HepG2 (cell line): ENCODE measurements at regions not wholly inside any gene's neighbourhood (a gene's known extent, or its start where the extent isn't known, plus 50 kb on each side); places are given as distances from the start of the nearest gene placed in this dataset.

Source experiments
- ATAC-seq: fragments of 200-7000 bp; cut with Tn5 transposase; 3 replicates; pipeline ENCODE4 v1.9.1; 2020; ENCODE audit warnings: mild to moderate bottlenecking, moderate library complexity
- BruUV-seq: library from RNA; stranded (reverse); fragments of 400-500 nt; replicated peaks from 2 replicates; lab custom pipeline; 2021; lab: Mats Ljungman, UMichigan
- CTCF ChIA-PET: fragments of 300-600 bp; formaldehyde crosslinking; extraction: SDS; loops from one replicate; lab custom pipeline; 2021; ENCODE audit warnings: low total read pairs, inconsistent platforms, low intra/inter-chr PET ratio; lab: Yijun Ruan, JAX
- POLR2A ChIA-PET: fragments of 350-600 bp; sonication (Branson Sonifier 250); formaldehyde crosslinking; loops from one replicate; lab custom pipeline; 2020; ENCODE audit warnings: antibody characterized with exemption, inconsistent platforms; lab: Yijun Ruan, JAX
- DNase-seq: peaks from one replicate; pipeline ENCODE4 v3.0.0-alpha.2; 2015; ENCODE audit warnings: low spot score
- FAIRE-seq: peaks from 3 replicates; lab custom pipeline; 2011; peaks lifted over from hg19 to GRCh38; lab: Jason Lieb, UNC
- H2AFZ ChIP-seq: one replicate; pipeline ENCODE4 v1.6.1; 2011; ENCODE audit warnings: low read length, inconsistent platforms
- H3K27ac ChIP-seq: fragments of 300-600 bp; 3 replicates; pipeline ENCODE4 v1.8.0; 2011; ENCODE audit warnings: mixed run types, mild to moderate bottlenecking, mixed read lengths, low read length, inconsistent platforms; ENCODE audit not compliant: insufficient read depth; ENCODE audit errors: extremely low read length
- H3K27me3 ChIP-seq, 2 experiments: fragments of 200-600 bp in 1 of 2; 2 replicates in 1 of 2; 3 replicates in 1 of 2; pipeline versions ENCODE4 v1.6.0 to v1.8.0; 2011; ENCODE audit warnings: low read length in 2 of 2, mild to moderate bottlenecking in 2 of 2, moderate library complexity in 2 of 2, inconsistent platforms in 1 of 2; ENCODE audit not compliant: insufficient read depth in 2 of 2, control insufficient read depth in 1 of 2
- H3K36me3 ChIP-seq, 2 experiments: fragments of 200-600 bp in 1 of 2; replicated peaks in 1 of 2; 2 replicates in 1 of 2; 3 replicates in 1 of 2; pipeline versions ENCODE4 v1.5.1 to v1.8.0; 2011; ENCODE audit warnings: low read length in 2 of 2, inconsistent platforms in 1 of 2; ENCODE audit not compliant: insufficient read depth in 2 of 2, control insufficient read depth in 1 of 2
- H3K4me1 ChIP-seq: 2 replicates; pipeline ENCODE4 v1.5.1; 2012; ENCODE audit warnings: low read length, inconsistent platforms; ENCODE audit not compliant: insufficient read depth
- H3K4me2 ChIP-seq: 2 replicates; pipeline ENCODE4 v1.6.0; 2011; ENCODE audit warnings: low read depth, low read length, inconsistent platforms
- H3K4me3 ChIP-seq, 3 experiments: fragments of 200-600 bp in 1 of 3; sonication (generic), shearing (Covaris generic) in 1 of 3; replicated peaks in 1 of 3; 2 replicates each; pipeline ENCODE4 v1.5.1; 2011 to 2016; ENCODE audit warnings: low read length in 3 of 3, inconsistent platforms in 2 of 3, low read depth in 2 of 3, mild to moderate bottlenecking in 2 of 3, control low read depth in 1 of 3, mixed read lengths in 1 of 3; ENCODE audit not compliant: insufficient read depth in 1 of 3
- H3K79me2 ChIP-seq: one replicate; pipeline ENCODE4 v1.6.1; 2011; ENCODE audit warnings: low read length, inconsistent platforms; ENCODE audit not compliant: insufficient read depth
- H3K9ac ChIP-seq: 2 replicates; pipeline ENCODE4 v1.6.0; 2011; ENCODE audit warnings: mild to moderate bottlenecking, low read depth, low read length, inconsistent platforms; ENCODE audit not compliant: insufficient read depth
- H3K9me3 ChIP-seq: 2 replicates; pipeline ENCODE4 v1.5.1; 2012; ENCODE audit warnings: mild to moderate bottlenecking, low read length
- H4K20me1 ChIP-seq: 2 replicates; pipeline ENCODE4 v1.6.0; 2011; ENCODE audit warnings: inconsistent platforms, mild to moderate bottlenecking, low read length, moderate library complexity; ENCODE audit not compliant: insufficient read depth
- ATF7-NPFF ChIP-seq: sonication (generic); formaldehyde crosslinking; IDR thresholded peaks from 2 replicates; pipeline ENCODE4 v1.8.1; 2023; ENCODE audit warnings: mild to moderate bottlenecking, low read depth, missing genetic modification reagents, moderate library complexity
- DPF2 ChIP-seq: sonication (generic); formaldehyde crosslinking; IDR thresholded peaks from 2 replicates; pipeline ENCODE4 v1.4.0; 2020; ENCODE audit warnings: mild to moderate bottlenecking, low read depth, missing genetic modification reagents, borderline replicate concordance
- ESRRA ChIP-seq: sonication (generic); formaldehyde crosslinking; IDR thresholded peaks from 2 replicates; pipeline ENCODE4 v1.5.1; 2020; ENCODE audit warnings: mild to moderate bottlenecking, low read depth, missing genetic modification reagents
- ETV6 ChIP-seq: sonication (generic); formaldehyde crosslinking; conservative IDR thresholded peaks from 2 replicates; pipeline ENCODE4 v1.4.0; 2020; ENCODE audit warnings: missing genetic modification reagents
- MEIS1 ChIP-seq: sonication (generic); formaldehyde crosslinking; IDR thresholded peaks from 2 replicates; pipeline ENCODE4 v1.9.0; 2021; ENCODE audit warnings: mild to moderate bottlenecking, missing genetic modification reagents, moderate library complexity, borderline replicate concordance
- SOX13 ChIP-seq, 3 experiments: fragments of 450-650 bp in 1 of 3; sonication (generic) in 1 of 3; formaldehyde crosslinking in 1 of 3; IDR thresholded peaks in 2 of 3; conservative IDR thresholded peaks in 1 of 3; 2 replicates each; pipeline versions ENCODE4 v1.5.0 to v1.6.1; 2016 to 2020; ENCODE audit warnings: antibody characterized with exemption in 1 of 3, mild to moderate bottlenecking in 1 of 3, missing compliant biosample characterization in 1 of 3, missing genetic modification reagents in 1 of 3, moderate library complexity in 1 of 3
- SP4 ChIP-seq: sonication (generic); formaldehyde crosslinking; IDR thresholded peaks from 2 replicates; pipeline ENCODE4 v1.8.1; 2023; ENCODE audit warnings: mild to moderate bottlenecking, missing genetic modification reagents
- ZBED4 ChIP-seq: sonication (generic); formaldehyde crosslinking; IDR thresholded peaks from 2 replicates; pipeline ENCODE4 v1.4.0; 2020; ENCODE audit warnings: missing genetic modification reagents, borderline replicate concordance
- ZMYM4 ChIP-seq: sonication (generic); formaldehyde crosslinking; IDR thresholded peaks from 2 replicates; pipeline ENCODE4 v1.8.1; 2023; ENCODE audit warnings: mild to moderate bottlenecking, missing genetic modification reagents
- ZNF317 ChIP-seq: sonication (generic); formaldehyde crosslinking; IDR thresholded peaks from 2 replicates; pipeline ENCODE4 v1.5.0; 2020; ENCODE audit warnings: mild to moderate bottlenecking, missing genetic modification reagents
- ZNF761 ChIP-seq: sonication (generic); formaldehyde crosslinking; conservative IDR thresholded peaks from 2 replicates; pipeline ENCODE4 v1.4.0; 2020; ENCODE audit warnings: mild to moderate bottlenecking, missing genetic modification reagents
- WGBS: methylation state at CpG from one replicate; pipeline ENCODE4 v1.1.6; 2017; ENCODE audit warnings: low lambda C conversion rate; 5-methylcytosine and 5-hydroxymethylcytosine counted together
- in situ Hi-C: cut with HindIII; loops from 2 replicates; pipeline ENCODE4 v1.10.0; 2017; ENCODE audit warnings: low pct_unique_long_range_greater_than_20kb; ENCODE audit not compliant: extremely low pct_ligation_motif_present
- intact Hi-C: fragments of 100-400 bp; cut with micrococcal nuclease; formaldehyde crosslinking; loops from one replicate; pipeline ENCODE4 v1.10.0; 2022; ENCODE audit not compliant: unreplicated experiment
- TF ChIP-seq, protein P1 (sequence below): sonication (generic); formaldehyde crosslinking; IDR thresholded peaks from 2 replicates; pipeline ENCODE4 v1.4.0; 2020; ENCODE audit warnings: missing genetic modification reagents; ENCODE audit errors: not compliant biosample characterization
- TF ChIP-seq, protein P2 (sequence below): sonication (generic); formaldehyde crosslinking; IDR thresholded peaks from 2 replicates; pipeline ENCODE4 v1.5.1; 2020; ENCODE audit warnings: mild to moderate bottlenecking, missing genetic modification reagents, borderline replicate concordance

GRCh38 chr22:26998129-26998528, 340.7 kb downstream of the MIAT start:
- CTCF ChIA-PET, result no interaction called here
- TF ChIP-seq SP4 (CRISPR knock-in tag) (no peak), ZMYM4 (CRISPR knock-in tag) (no peak), ZNF761 (no peak), DPF2 (no peak), ZNF317 (CRISPR knock-in tag) (no peak), ATF7-NPFF (no peak), ESRRA (CRISPR knock-in tag) (no peak), ETV6 (CRISPR knock-in tag) (no peak), MEIS1 (CRISPR knock-in tag) (no peak), ZBED4 (no peak), SOX13 (IDR thresholded peaks at IDR 0.05) (no peak), SOX13 (CRISPR knock-in tag; conservative IDR thresholded peaks at IDR 0.05 in 1 of 2, IDR thresholded peaks at IDR 0.05 in 1 of 2) (no peak)
- TF ChIP-seq, protein P1, sequence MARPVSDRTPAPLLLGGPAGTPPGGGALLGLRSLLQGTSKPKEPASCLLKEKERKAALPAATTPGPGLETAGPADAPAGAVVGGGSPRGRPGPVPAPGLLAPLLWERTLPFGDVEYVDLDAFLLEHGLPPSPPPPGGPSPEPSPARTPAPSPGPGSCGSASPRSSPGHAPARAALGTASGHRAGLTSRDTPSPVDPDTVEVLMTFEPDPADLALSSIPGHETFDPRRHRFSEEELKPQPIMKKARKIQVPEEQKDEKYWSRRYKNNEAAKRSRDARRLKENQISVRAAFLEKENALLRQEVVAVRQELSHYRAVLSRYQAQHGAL (CRISPR knock-in tag), result no peak
- TF ChIP-seq, protein P2, sequence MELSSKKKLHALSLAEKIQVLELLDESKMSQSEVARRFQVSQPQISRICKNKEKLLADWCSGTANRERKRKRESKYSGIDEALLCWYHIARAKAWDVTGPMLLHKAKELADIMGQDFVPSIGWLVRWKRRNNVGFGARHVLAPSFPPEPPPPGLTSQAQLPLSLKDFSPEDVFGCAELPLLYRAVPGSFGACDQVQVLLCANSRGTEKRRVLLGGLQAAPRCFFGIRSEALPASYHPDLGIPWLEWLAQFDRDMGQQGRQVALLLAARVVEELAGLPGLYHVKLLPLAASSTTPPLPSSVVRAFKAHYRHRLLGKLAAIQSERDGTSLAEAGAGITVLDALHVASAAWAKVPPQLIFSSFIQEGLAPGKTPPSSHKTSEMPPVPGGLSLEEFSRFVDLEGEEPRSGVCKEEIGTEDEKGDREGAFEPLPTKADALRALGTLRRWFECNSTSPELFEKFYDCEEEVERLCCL (CRISPR knock-in tag), result no peak

More at GRCh38 chr22:26998129-26998528, 340.7 kb downstream of the MIAT start:
- ATAC-seq (no peak), DNase-seq (no peak), FAIRE-seq (no peak)
- no peak overlapping the region for H3K4me3 ChIP-seq
- no peak overlapping the region for H3K4me2 ChIP-seq
- H4K20me1 ChIP-seq, result no peaks in the 10 kb centered on the region
- no peaks in the 10 kb centered on the region for H3K4me1 ChIP-seq
- H2AFZ ChIP-seq, result no peak overlapping the region
- intact Hi-C loops, result no loop called here
- H3K27ac ChIP-seq, result no peak overlapping the region
- no peak overlapping the region for H3K9ac ChIP-seq
- peaks cover 0 to 5% of the 10 kb centered on the region in 2 experiments; a peak in 2 of 5 replicates for H3K27me3 ChIP-seq
- no peaks in the 10 kb centered on the region for H3K9me3 ChIP-seq
- WGBS, result 8% methylated on average over 3 of the region's 3 CpGs
- H3K36me3 ChIP-seq, result no peaks in the 10 kb centered on the region
- POLR2A ChIA-PET, result no interaction called here
- H3K79me2 ChIP-seq, result no peaks in the 10 kb centered on the region
- no TSS peak for BruUV-seq
- in situ Hi-C loops, result no loop called here
